Posterior vena cava (tissue), 2 donors: ENCODE measurements at regions not wholly inside any gene's neighbourhood (a gene's known extent, or its start where the extent isn't known, plus 50 kb on each side); places are given as distances from the start of the nearest gene placed in this dataset.
"Not testable (repeated sequence)": the region's sequence is repeated elsewhere in the genome, so short reads cannot be mapped to it uniquely, and the experiment has no call there.

ENCODE experiments used
- DNase-seq: peaks from one replicate; pipeline ENCODE4 v3.0.0-alpha.2; 2020; ENCODE audit warnings: low spot score
- intact Hi-C, 2 donors: fragments of 100-400 bp; cut with DNase I; formaldehyde crosslinking; loops; one replicate each; pipeline versions ENCODE4 v1.14.1 to v1.14.2; 2022 to 2023
- donor health status: DM: yes; HTN: yes; CAD: no.
- donor health status: DM: yes; HTN: yes; CAD: no.

DNA sequence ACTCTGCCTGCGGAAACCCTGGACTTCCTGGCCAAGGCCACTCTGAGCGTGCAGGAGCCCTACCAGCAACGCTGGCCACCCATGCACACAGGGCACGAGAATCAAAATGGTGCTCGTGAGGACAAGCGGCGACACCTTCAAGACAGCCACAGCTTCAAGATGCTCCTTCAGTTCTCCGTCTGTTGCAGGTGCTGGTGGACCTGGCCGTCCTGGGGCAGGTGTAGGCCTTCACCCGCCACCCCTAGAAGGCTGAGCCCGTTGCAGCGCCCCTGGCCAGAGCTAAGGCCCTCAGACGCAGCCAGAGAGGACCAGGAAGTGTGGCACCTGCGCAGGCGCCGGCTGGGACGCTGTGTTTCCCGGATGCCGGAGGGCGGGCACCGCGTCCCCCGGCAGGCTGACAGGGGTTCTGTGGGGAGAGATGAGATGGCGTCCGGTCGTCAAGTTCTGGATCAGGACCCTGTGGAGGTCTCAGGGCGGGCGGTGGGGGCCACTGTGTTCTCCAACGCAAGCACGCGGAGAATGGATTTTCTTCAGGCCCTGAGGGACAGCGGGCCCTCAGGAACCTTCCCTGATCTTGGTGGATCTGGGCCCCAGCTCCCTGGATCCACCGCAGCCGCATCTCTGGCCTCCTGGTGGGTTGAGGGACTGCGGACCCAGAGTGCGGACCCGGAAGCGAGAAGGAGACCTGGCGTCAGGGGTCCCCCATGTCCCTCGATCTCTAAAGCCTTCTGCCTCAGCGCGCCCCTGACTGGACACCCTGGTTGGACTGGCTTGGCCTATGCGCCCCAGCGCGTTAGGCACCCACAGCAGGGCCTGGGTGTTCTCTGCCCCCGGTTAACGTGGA lies 1770.8 kb upstream of the CDH9 start:
- no peak for DNase-seq
- intact Hi-C loops, result no loop called here

DNA sequence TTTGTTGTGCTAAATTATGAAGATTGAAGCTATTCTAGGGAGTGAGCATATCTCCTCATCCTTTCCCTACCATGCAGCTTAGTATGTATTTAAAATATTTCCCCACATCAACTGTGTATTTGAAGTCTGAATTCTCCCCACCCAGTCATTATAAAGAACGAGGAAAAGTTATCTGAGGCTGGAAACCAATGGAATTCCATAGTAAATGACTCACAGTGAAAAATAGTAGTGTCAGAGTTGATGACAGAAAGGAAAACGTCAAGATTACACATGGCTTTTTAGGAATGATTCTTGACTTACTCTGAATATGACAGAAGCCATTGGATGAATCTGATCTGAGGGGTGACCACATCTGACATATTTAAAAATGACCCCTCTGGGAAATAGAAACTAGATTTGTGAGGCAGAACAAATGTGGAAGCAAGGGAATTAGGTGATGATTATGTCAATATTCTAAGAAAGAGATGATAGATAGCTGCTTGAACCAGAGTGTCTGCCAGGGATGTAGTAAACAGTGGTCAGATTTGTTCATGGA lies 1768.9 kb upstream of the CDH9 start:
- intact Hi-C loops, result no loop called here
- DNase-seq, result no peak

DNA sequence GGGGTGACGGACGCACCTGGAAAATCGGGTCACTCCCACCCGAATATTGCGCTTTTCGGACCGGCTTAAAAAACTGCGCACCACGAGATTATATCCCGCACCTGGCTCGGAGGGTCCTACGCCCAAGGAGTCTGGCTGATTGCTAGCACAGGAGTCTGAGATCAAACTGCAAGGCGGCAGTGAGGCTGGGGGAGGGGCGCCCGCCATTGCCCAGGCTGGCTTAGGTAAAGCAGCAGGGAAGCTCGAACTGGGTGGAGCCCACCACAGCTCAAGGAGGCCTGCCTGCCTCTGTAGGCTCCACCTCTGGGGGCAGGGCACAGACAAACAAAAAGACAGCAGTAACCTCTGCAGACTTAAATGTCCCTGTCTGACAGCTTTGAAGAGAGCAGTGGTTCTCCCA lies 1760.6 kb upstream of the CDH9 start:
- DNase-seq, intact Hi-C loops: not testable (repeated sequence)

DNA sequence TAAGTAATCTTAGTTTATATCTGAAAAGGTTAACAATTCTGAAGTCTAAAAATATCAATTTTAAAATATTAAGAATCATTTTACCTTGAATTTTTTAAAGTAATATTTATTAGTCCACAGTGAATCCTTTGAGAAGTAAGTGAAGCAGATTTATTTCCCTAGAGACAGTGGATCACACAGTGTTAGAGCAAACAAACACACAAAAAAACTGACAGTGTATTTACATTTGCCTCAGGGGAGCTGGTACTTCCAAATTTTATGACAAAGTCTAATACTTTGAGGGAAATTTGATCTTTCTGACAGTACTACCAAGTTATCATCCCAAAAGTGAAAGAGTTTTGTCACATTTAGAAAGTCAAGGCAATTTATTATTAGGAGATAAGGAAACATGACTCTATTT lies 1750.6 kb upstream of the CDH9 start:
- DNase-seq, result no peak
- intact Hi-C loops, result no loop called here

DNA sequence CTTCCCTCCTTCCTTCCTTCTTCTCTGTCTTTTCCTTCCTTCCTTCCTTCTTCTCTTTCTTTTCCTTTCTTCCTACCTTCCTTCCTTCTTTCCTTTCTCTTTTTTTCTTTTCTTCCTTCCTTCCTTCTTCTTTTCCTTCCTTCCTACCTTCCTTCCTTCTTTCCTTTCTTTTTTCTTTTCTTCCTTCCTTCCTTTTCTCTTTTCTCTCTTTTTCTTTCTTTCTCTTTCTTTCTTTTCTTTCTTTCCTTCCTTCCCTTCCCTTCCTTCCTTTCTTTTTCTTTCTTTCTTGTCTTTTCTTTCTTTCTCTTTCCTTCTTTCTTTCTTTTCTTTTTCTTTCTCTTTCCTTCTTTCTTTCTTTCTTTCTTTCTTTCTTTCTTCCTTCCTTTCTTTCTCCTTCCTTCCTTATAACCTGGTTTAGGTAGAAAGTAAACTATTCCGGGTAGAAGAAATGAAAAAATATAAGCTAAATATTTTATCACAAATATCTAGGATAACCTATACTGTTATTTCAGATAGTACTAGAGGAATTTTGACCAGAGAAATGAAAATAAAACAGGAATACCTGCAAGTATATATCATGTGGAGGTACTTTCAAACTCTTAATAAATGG lies 1741.8 kb upstream of the CDH9 start:
- no peak for DNase-seq
- intact Hi-C loops, result no loop called here

DNA sequence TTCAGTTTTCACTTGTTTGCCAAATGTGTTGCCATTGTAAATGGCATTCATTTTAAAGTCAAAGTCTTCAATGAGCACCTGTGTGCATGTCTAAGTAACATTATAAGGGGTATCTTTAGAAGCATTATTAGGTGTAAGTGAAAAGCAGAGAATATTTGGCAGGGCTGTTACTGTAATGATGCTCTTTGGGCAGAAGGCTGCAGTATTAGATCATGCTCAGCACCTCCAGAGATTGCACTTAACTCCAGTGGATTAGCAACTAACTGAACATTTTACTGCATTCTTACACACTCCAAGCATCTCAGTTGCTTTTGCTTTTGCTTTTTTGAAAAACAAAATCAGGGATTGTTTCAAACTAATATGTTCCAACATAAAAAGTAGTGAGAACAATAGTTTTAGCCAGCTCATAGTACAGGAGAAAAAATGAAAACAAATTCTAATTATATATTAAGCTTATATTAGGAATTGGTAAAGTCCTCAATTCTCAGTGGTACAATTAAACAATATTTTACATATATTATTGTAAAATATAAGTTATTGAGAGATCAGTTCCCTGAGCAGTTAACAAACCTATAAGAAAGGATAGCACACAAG lies 1740.9 kb upstream of the CDH9 start:
- no peak for DNase-seq
- intact Hi-C loops, result loop anchor here in 1 of 2 donors (5.0 kb wide), 1 partner anchor 1097 kb away; no protein-coding TSS in a partner anchor

DNA sequence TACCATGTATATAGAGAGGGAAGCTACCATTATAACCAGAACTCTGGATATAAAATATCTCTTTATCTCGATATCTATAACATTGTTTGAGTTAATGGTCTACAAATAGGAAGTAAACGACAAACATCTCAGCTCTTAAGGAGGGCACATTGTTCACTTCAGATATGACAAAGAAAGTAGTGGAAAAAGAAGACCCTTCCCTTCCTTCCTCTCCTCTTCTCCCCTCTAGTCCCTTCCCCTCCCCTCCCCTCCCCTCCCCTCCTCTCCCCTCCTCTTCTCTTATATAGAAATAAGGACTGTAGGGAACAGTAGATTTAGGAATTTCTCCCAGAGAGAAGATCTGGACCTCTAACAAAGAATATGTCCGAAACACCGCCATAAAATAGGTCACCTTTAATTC lies 1731.9 kb upstream of the CDH9 start:
- intact Hi-C loops, result no loop called here
- DNase-seq, result no peak

DNA sequence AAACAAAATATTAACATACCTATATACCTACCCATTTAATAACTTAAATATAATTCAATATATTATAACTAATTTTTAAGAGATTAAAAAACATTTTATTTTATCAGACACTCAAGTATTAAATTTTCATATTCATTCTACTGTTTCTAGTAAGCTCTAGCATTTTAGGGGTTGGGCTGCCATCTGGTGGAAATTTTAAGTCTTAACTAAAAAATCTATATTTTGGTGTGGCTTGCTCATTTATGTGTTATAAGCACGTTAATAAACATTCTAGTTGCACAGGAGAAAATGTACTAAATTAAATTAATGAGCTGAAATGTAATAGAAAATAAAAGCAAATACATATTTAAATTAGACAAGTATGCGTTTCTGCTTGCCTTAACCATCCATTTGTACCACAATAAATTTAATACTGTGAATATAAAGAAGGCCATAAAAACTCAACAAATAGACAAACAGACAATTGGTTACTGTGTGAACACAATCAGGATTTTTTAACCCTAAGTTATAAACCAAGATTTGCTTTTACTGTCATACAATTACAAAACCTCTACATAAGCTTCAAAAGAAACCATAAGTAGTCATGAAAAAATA lies 1728.3 kb upstream of the CDH9 start:
- intact Hi-C loops, result no loop called here

DNA sequence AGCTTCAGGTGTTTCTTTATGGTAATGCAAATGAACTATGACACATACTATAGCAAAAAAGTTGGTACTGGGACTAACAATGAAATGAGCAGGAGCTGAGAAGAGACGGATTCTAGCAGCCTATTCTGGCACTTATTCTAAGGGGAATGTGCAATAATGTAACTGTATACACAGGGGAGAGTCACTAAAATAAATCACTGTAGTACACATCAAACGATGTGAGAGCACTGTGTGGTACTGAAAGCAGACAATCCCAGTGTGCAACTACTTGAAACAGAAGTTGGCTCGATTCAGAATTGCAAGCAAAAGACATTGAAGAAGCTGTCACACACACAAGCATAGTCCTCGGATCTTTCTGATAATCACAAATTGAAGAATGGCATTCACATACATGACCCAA lies 1713.0 kb upstream of the CDH9 start:
- intact Hi-C loops, result no loop called here
- DNase-seq, result no peak

More for the DNA sequence above, 1728.3 kb upstream of the CDH9 start:
- no peak for DNase-seq

DNA sequence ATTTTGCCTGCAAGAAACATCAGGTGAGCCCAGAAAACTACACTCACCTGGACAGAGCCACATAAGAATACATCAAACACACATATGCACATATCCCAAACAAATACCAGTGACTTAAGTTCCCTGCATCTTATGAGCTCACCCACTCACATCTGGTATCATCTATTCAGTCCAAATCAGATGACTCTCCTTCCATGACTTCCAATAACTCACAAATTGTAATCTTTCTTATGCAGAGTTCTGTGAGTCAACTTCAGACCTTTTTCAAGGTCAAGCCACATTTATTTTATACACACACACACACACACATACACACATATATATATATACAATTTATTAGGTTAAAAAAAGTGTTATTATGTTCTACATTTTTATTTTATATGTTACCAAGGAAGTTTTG lies 1711.9 kb upstream of the CDH9 start:
- intact Hi-C loops, result no loop called here
- DNase-seq, result no peak

DNA sequence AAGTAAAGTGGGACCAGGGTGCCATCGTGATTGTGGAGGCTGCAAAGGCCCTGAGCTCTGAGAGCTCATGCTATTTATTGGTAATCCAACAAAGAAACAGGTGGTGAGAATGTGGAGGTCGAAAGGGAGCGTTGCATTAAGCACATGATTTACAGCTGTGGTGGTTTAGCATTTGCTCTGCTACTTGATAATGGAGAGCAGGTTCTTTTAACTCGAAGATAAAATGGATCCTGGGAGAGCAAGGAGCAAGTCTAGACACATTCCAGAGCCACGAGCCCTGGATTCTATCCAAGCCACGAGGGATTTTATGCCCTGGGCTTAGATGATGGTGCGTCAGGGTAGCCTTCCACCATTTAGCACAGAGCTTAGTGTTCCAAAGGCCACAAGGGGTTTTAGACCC lies 1710.1 kb upstream of the CDH9 start:
- intact Hi-C loops, result no loop called here
- no peak for DNase-seq

DNA sequence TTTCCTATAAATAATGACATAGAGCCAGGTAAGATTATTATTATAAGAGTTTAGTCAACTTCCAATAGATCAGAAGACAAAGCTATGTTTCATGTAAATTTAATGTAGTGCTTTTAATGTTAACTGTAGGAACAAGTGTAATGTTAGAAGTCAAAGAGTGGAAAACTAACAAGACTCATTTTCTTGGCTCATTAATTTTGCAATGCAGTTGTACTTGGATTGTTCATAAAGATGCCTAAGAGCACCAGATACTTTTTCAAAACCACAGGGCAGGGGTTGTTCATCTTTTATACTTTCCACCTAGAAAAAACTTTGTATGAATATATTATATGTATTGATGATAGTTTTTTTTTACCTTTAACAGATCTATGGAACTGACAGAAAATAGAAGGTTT lies 1705.3 kb upstream of the CDH9 start:
- intact Hi-C loops, result no loop called here
- no peak for DNase-seq

DNA sequence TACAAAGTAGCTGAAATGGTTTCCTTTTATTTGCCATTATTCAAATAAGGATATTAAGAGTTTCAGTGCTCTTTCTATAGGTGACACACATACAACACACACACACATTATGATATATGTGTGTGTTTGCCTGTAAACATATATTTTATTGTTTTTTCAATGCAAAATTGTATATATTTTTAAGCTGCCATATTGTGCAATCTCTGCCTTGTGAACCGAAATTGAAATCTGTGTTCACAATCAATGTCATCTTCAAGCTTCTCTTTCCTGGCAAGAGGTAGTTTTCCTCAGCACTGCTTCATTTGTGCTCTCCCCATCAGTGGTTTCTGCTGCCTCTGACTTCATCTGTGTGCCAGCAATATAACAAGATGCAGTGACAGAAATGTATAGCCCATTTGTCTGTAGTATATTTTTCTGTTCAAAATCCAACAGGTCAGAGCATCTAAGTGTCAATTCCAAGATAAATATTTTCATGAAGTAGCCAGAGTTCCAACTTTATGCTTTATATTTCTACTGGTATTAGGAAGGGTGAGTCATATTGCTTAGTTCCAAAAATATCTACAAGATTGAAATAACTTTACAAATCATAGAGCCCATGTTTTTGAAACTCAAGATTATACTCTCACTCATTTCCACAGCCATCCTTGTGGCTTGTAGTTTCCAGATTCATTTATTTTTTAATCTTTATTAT lies 1704.8 kb upstream of the CDH9 start:
- no peak for DNase-seq
- intact Hi-C loops, result no loop called here

DNA sequence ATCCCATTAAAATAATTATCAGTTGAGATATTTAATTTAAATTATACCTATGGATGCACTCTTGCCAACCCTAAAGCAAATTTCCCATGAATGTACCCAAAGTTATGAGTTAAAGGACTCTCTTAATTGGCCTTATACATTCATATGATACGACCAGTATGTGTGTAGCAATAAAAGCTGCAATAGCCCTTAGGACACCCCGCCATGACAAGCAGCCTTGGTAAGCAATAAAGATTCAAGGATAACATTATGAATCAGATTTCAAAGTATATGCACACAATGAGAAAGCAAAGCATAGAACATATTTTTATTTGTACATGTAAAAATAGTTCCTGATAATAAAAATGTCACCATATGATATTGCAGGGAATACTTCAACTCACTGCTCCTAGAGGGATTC lies 1699.3 kb upstream of the CDH9 start:
- DNase-seq, result no peak
- intact Hi-C loops, result no loop called here

DNA sequence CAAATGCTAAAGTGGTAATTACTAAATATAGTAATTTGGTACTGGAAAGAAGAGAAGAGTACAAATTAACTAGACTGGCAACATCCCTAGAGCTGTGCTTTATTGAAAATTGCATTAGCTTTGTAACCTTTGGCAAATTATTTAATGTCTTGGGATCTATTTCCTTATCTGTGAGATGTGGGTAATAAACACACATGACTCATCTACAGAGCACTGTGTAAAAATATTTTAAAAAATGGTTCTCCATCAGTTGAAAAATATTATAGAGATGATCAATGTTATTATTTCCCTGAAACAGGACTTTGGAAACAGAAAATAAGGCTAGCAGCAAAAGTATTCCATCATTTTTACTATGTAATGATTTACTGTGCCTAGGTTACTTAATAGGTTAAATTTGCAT lies 1698.8 kb upstream of the CDH9 start:
- DNase-seq, result no peak
- intact Hi-C loops, result no loop called here

DNA sequence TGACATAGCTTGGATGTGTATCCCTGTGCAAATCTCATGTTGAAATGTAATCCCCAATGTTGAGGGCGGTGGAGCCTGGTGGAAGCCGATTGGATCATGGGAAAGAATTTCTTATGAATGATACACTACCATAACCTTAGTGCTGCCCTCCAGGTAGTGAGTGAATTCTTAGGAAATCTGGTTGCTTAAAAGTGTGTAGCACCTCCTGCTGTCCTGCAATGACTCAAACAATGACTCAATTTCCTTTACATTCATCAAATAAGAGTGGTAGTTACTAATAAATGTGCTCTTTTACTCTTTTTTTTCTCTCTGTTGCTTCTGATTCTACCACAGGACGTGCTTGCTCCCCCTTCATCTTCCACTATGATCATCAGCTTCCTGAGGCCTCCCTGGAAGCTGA lies 1696.0 kb upstream of the CDH9 start:
- no peak for DNase-seq
- intact Hi-C loops, result no loop called here

DNA sequence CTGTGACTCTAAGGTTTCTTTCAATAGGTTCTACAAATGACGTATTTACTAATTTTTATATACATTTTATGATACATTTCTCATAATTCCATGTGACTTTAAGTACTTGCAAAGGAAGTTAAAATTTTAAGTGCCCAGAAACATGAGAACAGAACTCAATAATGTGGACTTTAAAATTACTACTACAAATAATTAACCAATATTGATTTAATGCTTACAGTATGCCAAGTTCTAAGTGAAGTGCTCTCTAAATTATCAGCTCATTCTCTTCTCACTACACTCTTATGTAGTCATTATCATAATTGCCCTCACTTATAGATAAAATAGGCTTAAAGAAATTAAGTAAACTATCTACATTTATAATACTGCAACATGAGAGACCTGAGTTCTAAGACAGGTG lies 1690.7 kb upstream of the CDH9 start:
- intact Hi-C loops, result no loop called here
- no peak for DNase-seq

DNA sequence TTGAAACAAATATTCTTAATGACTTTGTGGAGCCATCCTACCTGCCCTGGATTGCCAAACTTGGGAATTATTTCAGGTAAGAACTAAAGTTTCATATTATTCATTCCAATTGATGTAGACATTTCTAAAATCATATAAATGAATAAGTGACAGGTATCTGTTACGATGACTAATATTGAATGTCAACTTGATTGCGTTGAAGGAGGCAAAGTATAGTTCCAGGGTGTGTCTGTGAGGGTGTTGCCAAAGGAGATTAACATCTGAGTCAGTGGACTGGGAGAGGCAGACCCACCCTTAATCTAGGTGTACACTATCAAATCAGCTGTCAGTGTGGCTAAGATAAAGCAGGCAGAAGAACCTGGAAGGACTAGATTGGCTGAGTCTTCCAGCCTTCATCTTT lies 1688.4 kb upstream of the CDH9 start:
- intact Hi-C loops, result no loop called here
- no peak for DNase-seq

DNA sequence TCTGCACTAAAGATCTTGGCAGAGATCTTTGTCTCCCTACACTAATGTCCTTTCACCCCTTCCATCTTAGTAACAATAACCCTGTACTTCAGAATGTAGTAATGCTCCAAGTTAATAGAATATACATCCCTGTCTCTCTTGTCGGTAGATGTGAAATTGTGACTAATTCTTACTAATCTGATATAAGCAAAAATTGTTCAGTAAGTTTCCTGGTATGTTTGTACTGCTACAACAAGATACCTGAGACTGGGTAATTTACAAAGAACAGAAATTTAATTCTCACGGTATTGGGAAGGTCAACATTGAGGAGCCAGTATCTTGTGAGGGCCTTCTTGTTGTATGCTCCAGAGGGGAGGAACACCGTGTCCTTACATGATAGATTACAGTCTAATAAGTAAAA lies 1686.6 kb upstream of the CDH9 start:
- intact Hi-C loops, result no loop called here
- DNase-seq, result no peak
